NCI-H1930 (cell line): ENCODE measurements at regions not wholly inside any gene's neighbourhood (a gene's known extent, or its start where the extent isn't known, plus 50 kb on each side); places are given as distances from the start of the nearest gene placed in this dataset.

Experiments used
- DNase-seq, 2 experiments: peaks; one replicate each; lab custom pipeline; 2025; lab: John Stamatoyannopoulos, UW

DNA sequence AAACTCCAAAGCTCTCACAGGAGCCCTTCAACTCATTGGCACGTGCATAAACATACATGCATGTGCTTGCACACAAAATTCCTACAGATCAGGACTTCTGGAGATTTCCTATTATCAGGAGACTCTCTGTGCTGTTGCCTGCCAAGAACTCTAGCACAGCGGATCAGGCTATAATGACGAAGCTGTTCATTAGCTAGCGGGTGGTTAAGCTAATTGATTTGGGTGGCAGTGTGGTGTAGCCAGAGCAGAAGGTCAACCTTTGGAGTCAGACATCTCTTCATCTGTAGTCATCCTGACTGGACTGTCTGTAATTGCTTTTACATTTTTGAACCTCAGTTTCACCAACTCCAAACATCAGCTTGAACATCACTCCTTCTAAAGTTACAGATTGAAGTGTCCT lies 69.0 kb downstream of the KIF2B start:
- DNase-seq = no peak

DNA sequence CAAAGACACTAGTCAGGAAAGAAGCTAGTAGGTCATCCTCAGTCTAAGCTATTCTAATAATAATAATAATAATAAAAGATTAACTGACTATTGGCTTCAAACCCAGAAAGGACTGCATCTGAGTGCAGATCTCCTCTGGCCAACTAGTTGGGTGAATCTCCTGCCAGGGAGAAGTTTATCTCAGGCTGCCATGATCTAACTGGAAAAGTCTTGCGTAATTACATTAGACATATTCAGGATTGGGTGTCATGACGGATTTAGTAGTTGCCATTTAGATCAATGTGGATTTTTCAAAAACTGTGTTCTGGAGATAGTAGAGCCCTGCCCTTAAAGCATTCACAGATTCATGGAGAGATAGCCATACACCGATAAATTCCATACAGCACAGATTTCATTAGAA lies 69.5 kb downstream of the KIF2B start:
- no peak for DNase-seq

DNA sequence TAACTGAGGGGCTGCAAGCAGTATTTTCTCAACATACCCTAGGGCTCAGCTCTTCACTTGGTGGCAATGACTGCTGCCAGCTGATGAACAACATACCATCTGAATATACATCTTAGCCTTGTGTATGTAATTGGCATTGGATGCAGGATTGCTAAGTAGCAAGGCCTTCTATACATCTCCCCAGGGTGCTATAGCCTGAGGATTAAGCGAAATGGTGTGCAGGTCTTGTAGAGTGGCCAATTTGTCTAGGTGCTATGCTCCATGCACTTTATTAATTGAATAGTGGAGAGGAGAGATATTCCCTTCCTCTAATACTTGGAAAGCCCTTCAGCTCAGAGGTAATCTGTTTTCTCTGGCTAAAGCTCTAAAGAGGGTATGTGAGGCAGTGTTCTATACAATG lies 71.9 kb downstream of the KIF2B start:
- no peak for DNase-seq

DNA sequence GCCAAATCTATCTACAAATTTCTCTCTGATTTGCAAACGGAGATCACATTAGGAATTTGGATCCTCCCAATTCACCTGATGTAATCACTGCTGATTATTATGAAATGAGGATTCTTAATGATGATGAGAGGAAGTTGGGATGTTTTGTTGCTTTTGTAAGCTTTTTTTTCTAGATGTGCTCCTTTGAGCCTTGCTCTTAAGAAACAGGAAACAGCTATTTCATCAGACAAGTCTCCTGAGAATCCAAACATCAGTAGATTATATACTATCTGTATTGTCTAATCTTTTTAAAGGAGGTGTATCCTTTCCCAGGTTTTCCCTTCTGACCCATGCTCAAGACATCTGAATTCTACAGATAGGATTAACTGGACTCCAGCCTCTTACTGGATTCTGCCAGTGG lies 73.3 kb downstream of the KIF2B start:
- DNase-seq = no peak

DNA sequence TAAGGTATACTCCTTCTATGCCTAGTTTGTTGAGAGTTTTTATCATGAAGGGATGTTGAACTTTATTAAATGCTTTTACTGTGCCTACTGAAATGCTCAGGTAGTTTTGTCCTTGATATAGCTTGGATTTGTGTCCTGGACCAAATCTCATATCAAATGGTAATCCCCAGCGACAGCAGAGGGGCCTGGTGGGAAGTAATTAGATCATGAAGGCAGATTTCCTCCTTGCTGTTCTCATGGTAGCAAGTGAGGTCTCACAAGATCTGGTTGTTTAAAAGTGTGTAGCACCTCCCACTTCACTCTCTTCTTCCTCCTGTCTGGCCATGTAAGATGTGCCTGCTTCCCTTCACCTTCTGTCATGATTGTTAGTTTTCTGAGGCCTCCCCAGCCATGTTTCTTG lies 78.2 kb downstream of the KIF2B start:
- no peak for DNase-seq

DNA sequence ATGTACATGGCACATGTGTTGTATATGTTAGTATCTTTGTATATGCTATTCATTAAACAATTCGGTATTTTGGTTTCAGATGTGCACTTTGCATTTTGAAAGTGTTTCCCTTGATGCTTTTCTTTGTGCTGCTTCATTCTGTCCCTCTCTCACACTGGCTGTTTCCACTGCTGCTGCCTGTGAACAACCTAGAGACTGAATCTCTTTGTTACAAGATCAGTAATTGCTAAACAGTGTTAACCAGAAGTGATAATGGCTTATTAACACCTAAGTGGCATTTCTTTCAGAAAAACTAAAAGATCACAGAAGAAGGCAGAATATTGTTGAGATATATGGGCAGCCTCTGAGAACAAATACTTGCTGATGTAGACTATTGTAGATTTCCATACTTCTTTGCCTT lies 84.7 kb downstream of the KIF2B start:
- no peak for DNase-seq

DNA sequence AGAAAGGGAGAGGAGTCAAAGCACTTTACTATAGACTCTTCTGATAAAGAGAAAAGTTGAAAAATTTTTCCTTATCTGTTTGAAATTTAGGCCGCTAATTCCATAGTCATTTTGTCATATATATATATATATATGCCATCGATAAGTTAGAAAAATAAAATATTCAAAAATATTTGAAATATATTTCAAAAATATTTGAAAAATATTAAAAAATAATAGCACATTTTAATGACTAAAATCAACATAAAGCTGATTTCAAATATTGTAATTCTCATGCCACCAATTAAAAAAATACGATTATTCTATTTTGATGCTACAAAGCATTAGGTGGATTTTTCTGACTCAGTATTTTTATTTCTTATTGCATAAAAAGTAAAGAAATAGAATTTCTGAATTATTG lies 87.1 kb downstream of the KIF2B start:
- no peak for DNase-seq

DNA sequence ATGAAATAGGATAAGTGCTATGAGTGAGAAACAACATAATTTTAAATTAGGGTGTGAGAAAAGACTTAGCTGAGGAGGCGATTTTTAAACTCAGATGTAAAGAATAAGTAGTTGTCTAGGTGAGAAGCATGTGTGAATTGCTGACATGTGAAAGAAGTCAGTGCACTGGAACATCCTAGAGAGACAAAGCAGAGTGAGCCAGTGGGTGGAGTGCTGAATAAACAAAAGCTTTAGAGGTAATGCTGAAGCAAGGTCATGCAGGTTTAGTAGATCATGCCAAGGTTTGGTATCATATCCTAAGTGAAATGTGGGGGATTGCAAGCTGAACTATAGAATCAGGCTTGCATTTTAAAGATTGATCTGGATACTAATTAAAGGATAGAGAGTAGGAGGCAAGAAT lies 89.4 kb downstream of the KIF2B start:
- DNase-seq = no peak

DNA sequence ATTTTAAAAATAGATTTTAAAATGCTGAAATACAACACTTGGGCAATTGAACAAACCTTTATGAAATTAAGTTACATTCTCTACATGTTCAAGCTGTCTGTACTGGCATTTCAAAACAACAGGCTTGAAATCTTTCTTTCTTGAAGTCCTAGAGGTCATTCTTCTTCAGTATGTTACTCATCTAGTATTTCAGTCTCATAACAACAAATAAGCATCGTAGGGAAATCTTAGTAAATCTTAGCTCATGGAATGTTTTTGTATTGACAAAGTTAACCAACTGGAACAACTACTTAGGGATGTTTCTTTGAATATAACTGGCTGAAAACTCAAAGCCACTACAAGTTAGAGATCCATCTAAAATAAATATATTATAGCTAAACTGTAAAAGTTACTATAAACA lies 96.6 kb downstream of the KIF2B start:
- DNase-seq = no peak

DNA sequence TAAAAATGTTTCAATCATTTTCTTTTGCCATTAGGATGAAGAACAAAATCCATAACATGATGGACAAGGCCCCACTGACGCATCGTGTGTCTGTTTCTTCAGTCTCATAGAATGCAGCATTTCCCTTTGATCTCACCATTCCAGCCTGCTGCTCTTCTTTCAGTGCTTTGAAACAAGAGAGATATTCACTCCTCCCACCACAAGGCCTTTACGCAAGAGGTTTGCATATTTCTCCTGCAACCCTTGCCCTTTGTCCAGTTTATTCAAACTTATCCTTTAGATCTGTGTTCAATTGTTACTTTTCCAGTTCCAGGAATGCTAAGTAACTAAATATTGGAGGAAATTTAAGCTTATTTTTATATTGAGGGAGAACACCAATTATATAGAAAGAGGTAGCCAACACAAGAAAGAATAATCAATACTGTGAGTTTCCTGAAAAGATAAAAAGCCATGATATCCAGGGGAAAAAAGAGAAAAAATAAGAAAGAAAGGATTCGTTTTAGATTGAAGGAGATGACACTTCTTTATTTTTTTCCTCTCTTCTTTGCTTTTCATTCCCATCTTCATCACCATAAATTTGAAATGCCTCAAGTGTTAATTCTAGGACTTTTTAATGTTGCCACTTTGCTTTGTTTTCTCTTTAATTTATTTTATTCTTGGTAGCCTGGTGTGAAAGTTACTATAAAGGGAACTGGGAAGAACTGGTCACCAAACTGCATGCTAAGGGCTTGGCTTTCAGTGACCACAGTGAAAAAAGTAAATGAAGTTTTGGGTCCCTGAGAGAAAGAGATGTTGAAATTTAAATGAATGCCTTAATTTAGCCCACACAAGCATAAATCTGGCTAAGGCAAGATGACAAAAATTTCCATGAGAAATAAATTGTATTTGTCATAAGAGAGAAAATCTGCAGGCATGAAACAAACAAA lies 102.1 kb downstream of the KIF2B start:
- no peak for DNase-seq

DNA sequence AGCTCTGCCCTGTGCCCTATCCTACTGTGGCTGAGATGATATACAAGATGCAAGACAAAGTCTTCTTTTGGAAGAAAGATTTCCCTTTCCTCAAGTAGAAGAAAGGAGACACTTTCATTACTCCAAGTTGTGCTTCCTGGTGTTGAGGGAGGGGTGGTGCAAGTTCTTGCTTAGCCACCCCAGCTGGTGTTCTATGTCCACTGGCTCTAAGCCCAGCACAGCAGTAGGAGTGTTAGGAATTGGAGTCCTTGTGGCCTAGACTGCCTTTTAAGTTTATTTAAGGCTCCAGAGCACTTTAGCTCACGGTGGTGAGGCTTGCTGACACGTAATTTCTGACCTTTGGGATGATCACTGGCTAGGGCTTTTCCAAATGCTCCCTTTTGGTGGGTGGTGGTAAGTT lies 109.7 kb downstream of the KIF2B start:
- DNase-seq = no peak

DNA sequence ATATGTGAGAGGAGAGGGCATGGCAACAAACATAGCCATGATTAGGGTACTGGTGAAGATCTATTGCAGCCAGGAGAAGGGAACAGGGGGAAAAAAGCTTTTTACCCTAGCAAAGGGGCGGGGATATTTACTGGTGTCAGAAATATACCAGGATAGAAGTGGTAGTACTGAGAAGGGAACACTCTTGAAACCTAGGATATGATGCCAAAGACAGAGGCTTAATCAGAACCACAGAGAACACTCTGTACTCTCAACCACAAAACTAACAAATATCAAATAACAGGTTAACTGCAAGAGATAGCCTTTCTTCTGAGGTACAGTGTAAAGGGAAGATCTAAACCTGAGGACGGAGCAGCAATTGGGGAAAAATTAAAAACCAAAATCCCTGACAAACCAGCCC lies 112.2 kb downstream of the KIF2B start:
- DNase-seq = no peak

DNA sequence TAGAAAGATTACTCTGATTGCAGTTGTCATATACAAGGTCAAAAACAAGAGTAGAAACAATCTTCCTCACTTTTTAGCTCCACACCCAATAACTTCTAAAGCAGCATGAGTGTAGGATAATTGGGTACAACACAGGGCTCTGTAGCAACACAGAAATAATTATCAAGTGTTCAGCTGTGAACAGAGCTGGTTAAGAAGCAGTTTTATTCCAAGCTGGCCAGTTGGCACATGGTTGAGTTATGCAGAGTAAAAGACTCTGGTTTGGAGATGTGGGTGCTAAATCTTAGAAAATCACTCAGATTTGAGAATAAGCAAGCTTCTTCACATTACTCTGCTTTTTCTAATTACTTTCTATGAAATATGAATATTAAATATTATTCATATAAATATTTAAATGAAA lies 118.5 kb downstream of the KIF2B start:
- no peak for DNase-seq

DNA sequence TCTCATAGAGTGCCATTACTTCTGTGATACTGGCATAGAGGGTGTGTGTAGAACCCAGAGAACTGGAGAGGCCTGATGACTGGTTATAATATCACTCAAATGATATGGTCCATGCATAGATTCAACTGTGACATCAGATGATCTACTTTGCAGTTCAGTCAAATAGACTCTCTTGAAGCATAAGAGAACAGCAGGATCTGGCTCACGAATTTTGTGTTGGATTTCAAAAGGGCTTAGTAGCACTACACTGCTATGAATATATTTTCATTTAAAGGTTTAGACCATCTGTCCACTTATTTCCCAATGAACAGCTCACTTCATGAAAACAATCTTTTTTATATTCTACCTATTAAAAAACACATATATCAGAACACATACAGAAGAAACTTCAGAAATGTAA lies 119.7 kb downstream of the KIF2B start:
- no peak for DNase-seq

DNA sequence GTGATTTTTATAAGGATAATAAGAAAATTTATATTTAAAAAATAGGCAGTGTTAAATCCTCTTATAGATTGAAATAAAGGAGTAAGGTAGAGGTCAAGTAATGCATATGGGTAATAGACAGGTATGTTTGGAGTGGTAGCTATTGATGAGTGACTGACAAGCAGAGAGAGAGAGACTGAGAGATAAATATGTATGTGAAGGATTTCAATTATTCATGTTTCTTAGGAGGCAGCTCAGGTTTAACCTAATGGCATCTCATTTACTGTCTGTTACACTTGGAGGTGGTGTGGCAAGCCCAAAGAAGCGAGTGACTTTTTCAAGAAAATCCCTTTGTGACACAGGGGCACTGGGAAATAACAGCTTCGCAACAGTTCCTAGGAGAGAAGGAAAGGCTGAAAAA lies 120.2 kb downstream of the KIF2B start:
- DNase-seq = no peak

DNA sequence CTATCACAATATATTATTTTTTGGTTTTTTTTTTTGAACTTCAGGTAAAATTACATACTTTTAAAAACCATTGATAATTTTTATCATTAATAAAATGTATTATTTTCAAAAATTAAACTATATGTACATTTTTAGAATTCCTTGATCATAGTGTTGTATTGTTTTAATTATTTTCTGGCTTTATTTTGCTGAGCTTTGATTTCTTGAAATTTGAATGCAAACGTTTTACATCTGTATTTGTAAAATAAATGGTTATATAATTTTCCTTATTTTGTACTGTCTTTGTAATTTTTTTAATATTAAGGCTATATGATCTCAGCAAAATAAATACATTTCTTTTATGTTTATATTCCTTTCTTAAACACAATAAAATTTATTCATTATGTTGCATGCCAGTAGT lies 125.6 kb downstream of the KIF2B start:
- no peak for DNase-seq

DNA sequence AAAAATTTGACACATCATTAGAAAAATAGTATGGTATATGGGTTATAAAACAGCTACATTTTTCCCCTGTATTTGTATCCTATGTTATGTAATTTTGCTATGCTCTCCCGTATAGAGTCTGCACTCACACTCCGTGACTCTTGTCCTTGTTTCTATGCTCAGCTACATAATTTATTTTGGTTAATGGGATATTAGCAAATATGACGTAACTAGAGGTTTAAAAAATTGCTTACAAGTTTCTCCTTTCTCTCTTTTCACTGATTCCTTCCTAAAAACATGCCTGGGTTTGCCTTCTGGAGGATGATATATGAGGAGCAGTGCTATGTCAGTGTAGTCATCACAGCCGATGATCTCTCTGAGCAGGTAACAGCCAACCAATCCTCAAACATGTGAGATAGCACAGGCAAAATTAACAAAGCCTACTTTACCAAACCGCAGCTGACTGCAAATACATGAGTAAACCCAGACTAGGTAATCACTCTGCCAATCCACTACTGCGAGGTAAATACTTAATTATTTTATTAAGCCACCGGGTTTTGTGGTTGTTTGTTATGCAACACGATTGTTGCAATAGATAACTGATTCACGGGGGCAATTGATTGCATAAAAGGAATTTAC lies 126.9 kb downstream of the KIF2B start:
- no peak for DNase-seq

DNA sequence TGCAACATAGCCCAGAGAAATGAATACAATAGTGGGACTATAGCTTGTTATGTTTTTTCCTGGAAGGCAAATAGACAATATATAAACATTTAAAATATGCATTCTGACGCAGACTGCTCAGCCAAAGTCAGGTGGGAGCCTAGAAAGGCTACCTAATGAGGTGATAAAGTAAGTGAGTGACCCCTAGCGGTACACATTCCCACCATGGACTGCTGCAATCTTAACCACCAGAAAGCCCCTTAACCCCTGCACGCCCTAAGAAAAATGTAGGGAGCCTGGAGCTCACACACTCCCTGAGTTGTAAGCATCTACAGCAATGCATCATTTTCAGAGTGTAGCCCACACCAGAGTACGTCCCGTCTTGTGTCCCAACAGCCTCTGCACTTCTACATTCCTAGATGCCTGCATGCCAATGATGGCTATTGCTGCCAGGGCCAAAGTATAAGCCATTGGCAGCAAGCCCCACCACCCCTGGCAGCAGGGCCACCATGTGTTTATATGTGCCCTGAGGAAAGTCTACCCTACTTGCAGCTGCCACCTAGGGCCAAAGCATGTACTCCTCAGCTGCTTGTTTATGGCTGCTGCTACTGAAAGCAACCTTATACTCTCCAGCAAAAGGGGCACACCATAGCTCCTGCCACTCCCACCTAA lies 127.6 kb downstream of the KIF2B start:
- DNase-seq = no peak

DNA sequence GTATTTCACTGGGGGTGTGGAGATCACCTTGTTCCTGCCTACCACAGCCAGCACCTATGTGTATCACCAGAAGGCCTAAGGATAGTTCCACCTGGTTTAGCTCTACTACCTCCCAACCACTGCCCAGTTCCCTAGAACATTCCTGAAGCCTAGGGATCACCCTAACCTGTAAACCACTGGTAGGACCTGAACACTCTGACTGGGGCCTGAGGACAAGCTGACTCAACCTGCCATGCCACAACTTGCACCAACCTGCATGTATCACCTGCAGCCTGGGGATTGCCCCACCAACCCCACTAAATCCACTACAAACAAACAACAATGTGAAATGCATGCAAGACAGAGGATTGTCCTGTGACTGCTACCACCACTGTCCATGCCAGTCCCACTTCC lies 128.1 kb downstream of the KIF2B start:
- DNase-seq = no peak

DNA sequence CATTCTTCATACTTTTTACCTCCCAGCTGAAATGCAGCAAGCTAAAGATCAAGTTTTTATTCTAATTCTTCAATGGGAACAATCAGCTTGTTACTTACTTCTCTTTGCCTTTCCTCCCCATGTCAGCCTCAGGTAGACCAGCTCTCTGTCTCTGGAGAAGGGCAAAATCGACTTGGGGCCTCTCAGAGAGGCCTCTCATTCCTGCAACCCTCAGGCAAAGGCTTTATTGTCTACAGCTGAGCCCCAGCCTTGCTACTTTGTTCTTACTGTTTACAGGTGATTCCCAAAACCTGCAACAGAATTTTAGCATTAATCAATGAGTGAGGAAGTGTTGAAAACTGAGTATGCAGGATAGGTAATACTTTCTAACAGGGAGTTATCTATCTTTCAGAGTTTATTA lies 148.6 kb downstream of the KIF2B start:
- no peak for DNase-seq

DNA sequence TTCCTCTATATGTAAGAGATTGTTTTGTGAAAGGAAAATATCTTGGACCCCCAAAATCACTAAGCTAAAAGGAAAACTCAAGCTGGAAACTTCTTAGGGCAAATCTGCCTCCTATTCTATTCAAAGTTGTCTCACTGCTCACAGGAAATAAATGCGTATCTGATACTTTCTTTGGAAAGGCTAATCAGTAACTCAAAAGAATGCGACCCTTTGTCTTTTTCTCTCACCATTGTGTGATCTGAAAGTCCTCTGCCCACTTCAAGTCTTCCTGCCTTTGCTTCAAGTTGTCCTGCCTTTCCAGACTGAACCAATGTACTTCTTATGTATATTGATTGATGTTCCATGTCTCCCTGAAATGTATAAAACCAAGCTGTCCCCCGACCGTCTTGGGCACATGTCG lies 157.3 kb downstream of the KIF2B start:
- no peak for DNase-seq

DNA sequence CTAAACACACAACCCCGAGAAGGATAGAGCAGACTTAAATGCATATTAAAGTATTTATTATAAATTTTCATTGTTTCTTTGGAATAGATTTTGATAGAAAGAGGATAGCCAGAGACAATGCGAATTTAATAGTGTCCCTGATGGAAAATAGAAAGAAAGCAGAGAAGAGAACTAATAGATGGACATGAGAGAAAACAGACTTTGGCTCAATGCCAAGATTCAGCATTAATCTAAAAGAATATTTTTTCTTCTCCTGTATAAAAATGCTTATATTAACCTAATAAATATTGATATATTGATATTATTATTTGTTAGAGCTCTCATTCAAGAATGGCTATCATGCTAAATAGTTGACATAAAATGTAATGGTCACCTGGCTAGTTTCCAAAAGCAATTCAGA lies 173.4 kb downstream of the KIF2B start:
- DNase-seq = no peak

DNA sequence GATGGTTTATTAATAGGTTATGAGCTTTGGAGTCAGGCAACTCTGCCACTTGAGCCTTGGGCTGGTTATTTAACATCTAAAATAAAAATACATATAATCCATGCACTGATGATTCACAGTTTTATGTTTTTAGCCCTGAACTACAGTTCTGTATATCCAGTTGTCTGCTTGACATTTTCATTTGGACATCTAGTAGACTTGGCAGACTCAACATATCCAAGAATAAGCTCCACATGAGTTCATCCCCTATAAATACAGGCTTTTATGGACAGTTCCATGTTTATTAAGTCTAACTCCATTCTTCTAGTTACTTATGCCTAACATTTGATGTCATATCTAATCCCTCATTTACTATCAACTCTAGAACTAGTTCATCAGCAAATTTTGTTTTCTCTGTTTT lies 174.2 kb downstream of the KIF2B start:
- DNase-seq = no peak
